Mesenchymal stem cell (in vitro differentiated cells and primary cell): ENCODE measurements at regions not wholly inside any gene's neighbourhood (a gene's known extent, or its start where the extent isn't known, plus 50 kb on each side); places are given as distances from the start of the nearest gene placed in this dataset.

Source experiments
- DNase-seq: peaks from one replicate; pipeline ENCODE4 v3.0.0-alpha.2; 2013
- H2AFZ ChIP-seq: one replicate; pipeline ENCODE4 v1.6.1; 2013; ENCODE audit warnings: low read depth, mild to moderate bottlenecking, control low read depth, inconsistent platforms, low read length, moderate library complexity
- H2AK5ac ChIP-seq: 2 replicates; pipeline ENCODE4 v1.6.1; 2013; ENCODE audit warnings: low read length, moderate library complexity, mild to moderate bottlenecking, inconsistent platforms; ENCODE audit not compliant: severe bottlenecking
- H2BK120ac ChIP-seq: one replicate; pipeline ENCODE4 v1.6.1; 2013; ENCODE audit warnings: low read depth, mild to moderate bottlenecking, inconsistent platforms, low read length, moderate library complexity
- H2BK12ac ChIP-seq, 2 experiments: one replicate each; pipeline ENCODE4 v1.6.1; 2013; ENCODE audit warnings: inconsistent platforms in 2 of 2, low read length in 2 of 2, mild to moderate bottlenecking in 2 of 2, moderate library complexity in 2 of 2, control low read depth in 1 of 2
- H2BK15ac ChIP-seq: one replicate; pipeline ENCODE4 v1.6.1; 2013; ENCODE audit warnings: mild to moderate bottlenecking, low read depth, inconsistent platforms; ENCODE audit not compliant: poor library complexity, severe bottlenecking
- H2BK5ac ChIP-seq: 2 replicates; pipeline ENCODE4 v1.6.1; 2013; ENCODE audit warnings: low read depth, mild to moderate bottlenecking, low read length, control low read depth, inconsistent platforms; ENCODE audit not compliant: poor library complexity, severe bottlenecking
- H3K14ac ChIP-seq, 2 experiments: one replicate each; pipeline ENCODE4 v1.6.1; 2013; ENCODE audit warnings: inconsistent platforms in 2 of 2, low read length in 2 of 2, control low read depth in 1 of 2, mild to moderate bottlenecking in 1 of 2, moderate library complexity in 1 of 2
- H3K18ac ChIP-seq, 2 experiments: one replicate each; pipeline ENCODE4 v1.6.1; 2013; ENCODE audit warnings: inconsistent platforms in 2 of 2, low read length in 2 of 2, control low read depth in 1 of 2, low read depth in 1 of 2, mild to moderate bottlenecking in 1 of 2
- H3K23ac ChIP-seq, 2 experiments: one replicate each; pipeline ENCODE4 v1.6.1; 2013; ENCODE audit warnings: inconsistent platforms in 2 of 2, low read length in 2 of 2, mild to moderate bottlenecking in 2 of 2, moderate library complexity in 2 of 2, control low read depth in 1 of 2
- H3K27ac ChIP-seq: 2 replicates; pipeline ENCODE4 v1.5.1; 2013; ENCODE audit warnings: mild to moderate bottlenecking, moderate library complexity, low read length, control low read depth, inconsistent platforms; ENCODE audit not compliant: poor library complexity, severe bottlenecking
- H3K27me3 ChIP-seq, 2 experiments: 2 replicates each; pipeline versions ENCODE4 v1.6.1 to v1.7.0; 2013; ENCODE audit warnings: low read length in 2 of 2, mild to moderate bottlenecking in 2 of 2, moderate library complexity in 2 of 2, control low read depth in 1 of 2, inconsistent platforms in 1 of 2; ENCODE audit not compliant: control insufficient read depth in 1 of 2, insufficient read depth in 1 of 2
- H3K36me3 ChIP-seq, 2 experiments: 2 replicates each; pipeline versions ENCODE4 v1.6.1 to v1.7.0; 2013; ENCODE audit warnings: low read length in 2 of 2, control low read depth in 1 of 2, inconsistent platforms in 1 of 2, low read depth in 1 of 2, mild to moderate bottlenecking in 1 of 2; ENCODE audit not compliant: insufficient read depth in 2 of 2, control insufficient read depth in 1 of 2
- H3K4ac ChIP-seq, 2 experiments: one replicate each; pipeline ENCODE4 v1.6.1; 2013; ENCODE audit warnings: inconsistent platforms in 2 of 2, low read length in 2 of 2, mild to moderate bottlenecking in 2 of 2, moderate library complexity in 2 of 2, control low read depth in 1 of 2, low read depth in 1 of 2
- H3K4me1 ChIP-seq: 2 replicates; pipeline ENCODE4 v1.6.1; 2013; ENCODE audit warnings: low read depth, low read length, control low read depth; ENCODE audit not compliant: control insufficient read depth, insufficient read depth
- H3K4me2 ChIP-seq: 2 replicates; pipeline ENCODE4 v1.6.1; 2013; ENCODE audit warnings: low read length, mild to moderate bottlenecking, inconsistent platforms; ENCODE audit not compliant: poor library complexity, severe bottlenecking
- H3K4me3 ChIP-seq, 2 experiments: 2 replicates each; pipeline versions ENCODE4 v1.5.1 to v1.7.0; 2013; ENCODE audit warnings: low read length in 2 of 2, mild to moderate bottlenecking in 2 of 2, control low read depth in 1 of 2, low read depth in 1 of 2; ENCODE audit not compliant: insufficient read depth in 1 of 2
- H3K79me1 ChIP-seq: replicated peaks from 2 replicates; pipeline ENCODE4 v1.6.1; 2013; ENCODE audit warnings: mild to moderate bottlenecking, control low read depth, low read length, inconsistent platforms; ENCODE audit not compliant: poor library complexity, severe bottlenecking
- H3K9ac ChIP-seq: 2 replicates; pipeline ENCODE4 v1.7.0; 2013; ENCODE audit warnings: mild to moderate bottlenecking, low read length, moderate library complexity
- H3K9me3 ChIP-seq: 2 replicates; pipeline ENCODE4 v1.7.0; 2013; ENCODE audit warnings: mild to moderate bottlenecking, low read length; ENCODE audit not compliant: control insufficient read depth
- H4K8ac ChIP-seq: one replicate; pipeline ENCODE4 v1.6.1; 2013; ENCODE audit warnings: inconsistent platforms, mild to moderate bottlenecking, low read length, moderate library complexity
- H4K91ac ChIP-seq: one replicate; pipeline ENCODE4 v1.6.1; 2013; ENCODE audit warnings: mild to moderate bottlenecking, low read length, inconsistent platforms
- WGBS: methylation state at CpG from one replicate; pipeline ENCODE4 v1.1.7; 2013; ENCODE audit warnings: mixed read lengths; 5-methylcytosine and 5-hydroxymethylcytosine counted together

- H3K18ac ChIP-seq: no peak overlapping the region
- no peak overlapping the region for H2AK5ac ChIP-seq
- H2BK15ac ChIP-seq: no peak overlapping the region
- no peak overlapping the region for H4K8ac ChIP-seq
- H3K23ac ChIP-seq: no peak overlapping the region
- no peak overlapping the region for H2BK12ac ChIP-seq
- no peak overlapping the region for H3K4me3 ChIP-seq
- H3K9me3 ChIP-seq: no peaks in the 10 kb centered on the region
- no peak overlapping the region for H2BK5ac ChIP-seq
- peaks cover under 1 to 59% of the 10 kb centered on the region in 2 experiments for H3K27me3 ChIP-seq
- no peak overlapping the region for H3K4ac ChIP-seq
- no peak overlapping the region for H3K27ac ChIP-seq
- H3K4me2 ChIP-seq: no peak overlapping the region
- H2BK120ac ChIP-seq: no peak overlapping the region
- H3K79me1 ChIP-seq: no peaks in the 10 kb centered on the region
- H4K91ac ChIP-seq: no peak overlapping the region
- H3K36me3 ChIP-seq: no peaks in the 10 kb centered on the region
- H3K4me1 ChIP-seq: peaks cover 3% of the 10 kb centered on the region
- no peak overlapping the region for H3K9ac ChIP-seq
- no peak overlapping the region for H3K14ac ChIP-seq
- no peak for DNase-seq
- H2AFZ ChIP-seq: no peak overlapping the region
Measured at GRCh38 chr10:78147202-78147601, 113.5 kb downstream of the RPS24 start.

GRCh38 chr10:78148216-78148960 lies 114.7 kb downstream of the RPS24 start:
- no peak overlapping the region for H3K4ac ChIP-seq
- no peaks in the 10 kb centered on the region for H3K36me3 ChIP-seq
- no peak overlapping the region for H3K23ac ChIP-seq
- no peak for DNase-seq
- no peak overlapping the region for H2BK120ac ChIP-seq
- no peak overlapping the region for H2BK15ac ChIP-seq
- 95% methylated on average over 6 of the region's 7 CpGs for WGBS
- no peak overlapping the region for H3K27ac ChIP-seq
- H3K9ac ChIP-seq: no peak overlapping the region
- H2BK5ac ChIP-seq: no peak overlapping the region
- no peak overlapping the region for H4K91ac ChIP-seq
- no peaks in the 10 kb centered on the region for H3K79me1 ChIP-seq
- H3K4me1 ChIP-seq: peaks cover 3% of the 10 kb centered on the region
- no peak overlapping the region for H3K18ac ChIP-seq
- H2AFZ ChIP-seq: no peak overlapping the region
- H3K9me3 ChIP-seq: no peaks in the 10 kb centered on the region
- H3K14ac ChIP-seq: no peak overlapping the region
- no peak overlapping the region for H2AK5ac ChIP-seq
- H3K27me3 ChIP-seq: peaks cover 0 to 49% of the 10 kb centered on the region in 2 experiments
- no peak overlapping the region for H3K4me3 ChIP-seq
- H4K8ac ChIP-seq: no peak overlapping the region
- H2BK12ac ChIP-seq: no peak overlapping the region
- no peak overlapping the region for H3K4me2 ChIP-seq

- Histone ChIP-seq H2BK120ac (no peak overlapping the region), H3K4me1 (peaks cover 3% of the 10 kb centered on the region), H3K4ac (no peak overlapping the region), H2BK12ac (no peak overlapping the region), H4K91ac (no peak overlapping the region), H3K79me1 (no peaks in the 10 kb centered on the region), H3K36me3 (no peaks in the 10 kb centered on the region), H3K9me3 (no peaks in the 10 kb centered on the region), H3K14ac (no peak overlapping the region), H2AFZ (no peak overlapping the region), H3K27me3 (peaks cover 0 to 43% of the 10 kb centered on the region in 2 experiments), H2BK5ac (no peak overlapping the region), H3K23ac (no peak overlapping the region), H2AK5ac (peak overlapping the region; percentile 26), H4K8ac (no peak overlapping the region), H3K4me3 (peak overlapping the region in 1 of 2 experiments; percentile 43), H3K9ac (peak overlapping the region; percentile 77), H3K27ac (no peak overlapping the region), H3K4me2 (no peak overlapping the region), H2BK15ac (no peak overlapping the region), H3K18ac (no peak overlapping the region)
- peak; percentile 26 for DNase-seq
- 42% methylated on average over 4 of the region's 4 CpGs for WGBS
Measured at GRCh38 chr10:78148961-78149612, 115.4 kb downstream of the RPS24 start.

- Histone ChIP-seq H3K36me3 (no peaks in the 10 kb centered on the region), H3K4me2 (no peak overlapping the region), H2AFZ (no peak overlapping the region), H3K27me3 (peaks cover 0 to 30% of the 10 kb centered on the region in 2 experiments), H3K14ac (no peak overlapping the region), H2BK15ac (no peak overlapping the region), H3K4me1 (peaks cover 3% of the 10 kb centered on the region), H4K8ac (no peak overlapping the region), H3K23ac (no peak overlapping the region), H2BK12ac (no peak overlapping the region), H3K18ac (no peak overlapping the region), H3K4me3 (no peak overlapping the region), H2BK120ac (no peak overlapping the region), H3K27ac (no peak overlapping the region), H2AK5ac (no peak overlapping the region), H3K9me3 (no peaks in the 10 kb centered on the region), H2BK5ac (no peak overlapping the region), H3K4ac (no peak overlapping the region), H4K91ac (no peak overlapping the region), H3K79me1 (no peaks in the 10 kb centered on the region), H3K9ac (no peak overlapping the region)
- WGBS: no CpG with 5 or more reads among the region's 4 CpGs
- DNase-seq: no peak
Measured at GRCh38 chr10:78150756-78151155, 117.1 kb downstream of the RPS24 start.
